GM12878 (cell line): ENCODE measurements at regions not wholly inside any gene's neighbourhood (a gene's known extent, or its start where the extent isn't known, plus 50 kb on each side); places are given as distances from the start of the nearest gene placed in this dataset.

ENCODE experiments used
- ATAC-seq: fragments of 200-7000 bp; cut with Tn5 transposase; 3 replicates; pipeline ENCODE4 v1.9.1; 2020; ENCODE audit warnings: mild to moderate bottlenecking, moderate library complexity
- BruUV-seq: library from RNA; stranded (reverse); fragments of 400-500 nt; replicated peaks from 2 replicates; lab custom pipeline; 2021; lab: Mats Ljungman, UMichigan
- CTCF ChIA-PET: fragments of 300-600 bp; sonication (Branson Sonifier 250); formaldehyde crosslinking; extraction: SDS; loops from one replicate; lab custom pipeline; 2021; ENCODE audit warnings: inconsistent platforms; lab: Yijun Ruan, JAX
- POLR2A ChIA-PET: fragments of 350-600 bp; formaldehyde crosslinking; extraction: SDS; loops from one replicate; lab custom pipeline; 2021; ENCODE audit warnings: inconsistent platforms; lab: Charles Lee
- RAD21 ChIA-PET: fragments of 300-600 bp; sonication (Branson Sonifier 250); formaldehyde crosslinking; loops from one replicate; lab custom pipeline; 2023; ENCODE audit warnings: antibody characterized with exemption; ENCODE audit not compliant: unreplicated experiment; lab: Charles Lee
- SMC1A ChIA-PET: fragments of 300-600 bp; sonication (Branson Sonifier 250); formaldehyde crosslinking; loops from one replicate; lab custom pipeline; 2023; ENCODE audit not compliant: unreplicated experiment, uncharacterized antibody; lab: Charles Lee
- DNase-seq: peaks from one replicate; pipeline ENCODE4 v3.0.0-alpha.2; 2011; ENCODE audit warnings: low read depth, low spot score
- FAIRE-seq: peaks from 3 replicates; lab custom pipeline; 2011; peaks lifted over from hg19 to GRCh38; lab: Jason Lieb, UNC
- H2AFZ ChIP-seq: 2 replicates; pipeline ENCODE4 v1.6.0; 2011; ENCODE audit warnings: low read depth, low read length, control low read depth; ENCODE audit not compliant: control insufficient read depth
- H3K27ac ChIP-seq: 2 replicates; pipeline ENCODE4 v1.5.1; 2011; ENCODE audit warnings: control low read depth; ENCODE audit not compliant: control insufficient read depth, insufficient read depth
- H3K27me3 ChIP-seq, 2 experiments: replicated peaks in 1 of 2; 2 replicates each; pipeline versions ENCODE4 v1.6.0 to v1.6.1; 2011; ENCODE audit warnings: low read length in 1 of 2; ENCODE audit not compliant: control insufficient read depth in 2 of 2, insufficient read depth in 2 of 2
- H3K36me3 ChIP-seq, 2 experiments: 2 replicates each; pipeline ENCODE4 v1.5.1; 2011; ENCODE audit warnings: low read length in 1 of 2; ENCODE audit not compliant: control insufficient read depth in 2 of 2, insufficient read depth in 2 of 2
- H3K4me1 ChIP-seq: 2 replicates; pipeline ENCODE4 v1.6.1; 2011; ENCODE audit warnings: mild to moderate bottlenecking, low read length, moderate library complexity, mixed read lengths; ENCODE audit not compliant: control insufficient read depth, insufficient read depth
- H3K4me2 ChIP-seq: 2 replicates; pipeline ENCODE4 v1.6.0; 2011; ENCODE audit warnings: control low read depth; ENCODE audit not compliant: control insufficient read depth, insufficient read depth
- H3K4me3 ChIP-seq: fragments of 200-600 bp; sonication (generic); 2 replicates; pipeline ENCODE4 v1.5.1; 2016
- H3K79me2 ChIP-seq: 2 replicates; pipeline ENCODE4 v1.6.0; 2011; ENCODE audit warnings: low read length; ENCODE audit not compliant: control insufficient read depth, insufficient read depth
- H3K9ac ChIP-seq: 2 replicates; pipeline ENCODE4 v1.8.0; 2011; ENCODE audit warnings: low read length, control low read depth, mixed read lengths; ENCODE audit not compliant: control insufficient read depth, insufficient read depth
- H3K9me3 ChIP-seq: replicated peaks from 3 replicates; pipeline ENCODE4 v1.5.1; 2011; ENCODE audit warnings: mild to moderate bottlenecking, low read length; ENCODE audit not compliant: control insufficient read depth, insufficient read depth
- H4K20me1 ChIP-seq: 2 replicates; pipeline ENCODE4 v1.6.0; 2011; ENCODE audit not compliant: control insufficient read depth, insufficient read depth
- ESRRA ChIP-seq: IDR thresholded peaks from 2 replicates; pipeline ENCODE4 v1.6.1; 2012; ENCODE audit warnings: mild to moderate bottlenecking, low read length, improper control_type of control experiment
- HDAC6 ChIP-seq: fragments of 200-600 bp; sonication (generic); IDR thresholded peaks from one replicate; pipeline ENCODE4 v1.8.0; 2017; ENCODE audit warnings: antibody characterized with exemption; ENCODE audit not compliant: unreplicated experiment
- RAD21 ChIP-seq: IDR thresholded peaks from 2 replicates; pipeline ENCODE4 v1.6.1; 2011; ENCODE audit warnings: mild to moderate bottlenecking, low read depth, low read length, moderate library complexity; ENCODE audit not compliant: insufficient read depth
- STAT1 ChIP-seq: fragments of 450-650 bp; conservative IDR thresholded peaks from 2 replicates; pipeline ENCODE4 v1.6.1; 2014; ENCODE audit warnings: antibody characterized with exemption, mild to moderate bottlenecking
- SUPT20H ChIP-seq: IDR thresholded peaks from 2 replicates; pipeline ENCODE4 v1.6.1; 2011; ENCODE audit warnings: low read depth, mild to moderate bottlenecking, low read length, moderate library complexity, borderline replicate concordance; ENCODE audit not compliant: control insufficient read depth
- WGBS: methylation state at CpG from one replicate; pipeline ENCODE4 v1.1.6; 2016; ENCODE audit warnings: low lambda C conversion rate; ENCODE audit not compliant: insufficient replicate concordance, insufficient coverage; ENCODE audit errors: missing lambda C conversion rate; 5-methylcytosine and 5-hydroxymethylcytosine counted together
- in situ Hi-C: fragments of 300-500 bp; cut with MboI; formaldehyde crosslinking; loops from 9 replicates; pipeline ENCODE4 v1.14.3; 2018; ENCODE audit warnings: mixed read lengths
- intact Hi-C: fragments of 100-400 bp; cut with micrococcal nuclease; formaldehyde crosslinking; loops from one replicate; pipeline ENCODE4 v1.14.2; 2022; ENCODE audit not compliant: unreplicated experiment
- TF ChIP-seq, protein P1 (sequence below): IDR thresholded peaks from 2 replicates; pipeline ENCODE4 v1.6.1; 2012; ENCODE audit warnings: low read depth, low read length, improper control_type of control experiment
- TF ChIP-seq, protein P2 (sequence below): fragments of 450-650 bp; IDR thresholded peaks from 2 replicates; pipeline ENCODE4 v1.6.1; 2017; ENCODE audit warnings: low read depth, mild to moderate bottlenecking, moderate library complexity

DNA sequence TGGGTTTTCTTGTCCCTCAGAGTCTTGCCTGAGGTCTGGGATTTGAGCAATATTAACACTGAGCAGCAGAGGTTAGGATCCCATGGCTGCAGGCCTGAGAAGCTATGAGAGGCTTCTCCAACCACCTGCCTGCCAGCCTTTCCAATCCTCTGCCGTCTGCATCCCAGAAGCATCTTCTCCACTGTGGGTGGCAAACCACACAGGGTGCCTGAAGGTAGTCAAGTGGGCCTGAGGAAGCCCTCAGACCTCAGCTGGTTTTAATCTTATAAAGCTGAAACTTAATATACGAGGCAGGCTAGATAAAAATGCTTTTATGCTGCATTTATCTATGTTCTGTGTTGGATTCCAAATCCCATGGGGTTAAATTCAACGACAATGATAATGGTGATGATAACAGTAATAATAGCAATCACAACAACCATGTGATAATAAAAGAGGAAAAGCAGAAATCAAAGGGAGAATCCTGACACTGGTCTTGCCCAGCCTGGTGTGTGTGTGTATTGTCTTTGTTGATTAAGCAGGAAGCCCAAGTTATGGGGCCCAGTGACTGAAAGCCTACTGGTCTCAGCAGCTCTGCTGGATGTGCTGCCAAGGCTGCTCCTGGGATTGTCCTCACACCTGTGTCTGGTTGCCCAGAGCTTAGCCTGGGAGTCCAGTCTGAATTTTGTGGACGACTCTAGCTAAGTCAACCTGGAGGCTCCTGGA is 59.7 kb upstream of the LDAH start:
- H3K79me2 ChIP-seq: no peaks in the 10 kb centered on the region
- H3K36me3 ChIP-seq: no peaks in the 10 kb centered on the region
- H3K9me3 ChIP-seq: no peaks in the 10 kb centered on the region
- FAIRE-seq (no peak), DNase-seq (no peak), ATAC-seq (no peak)
- H3K4me3 ChIP-seq: no peak overlapping the region
- ChIA-PET POLR2A (no interaction called here), RAD21 (no interaction called here), CTCF (no interaction called here), SMC1A (no interaction called here)
- no peaks in the 10 kb centered on the region for H4K20me1 ChIP-seq
- no peaks in the 10 kb centered on the region; a peak in 1 of 4 replicates for H3K27me3 ChIP-seq
- no peak overlapping the region for H3K9ac ChIP-seq
- H3K4me1 ChIP-seq: no peaks in the 10 kb centered on the region
- H3K27ac ChIP-seq: no peak overlapping the region
- TF ChIP-seq, protein P1, sequence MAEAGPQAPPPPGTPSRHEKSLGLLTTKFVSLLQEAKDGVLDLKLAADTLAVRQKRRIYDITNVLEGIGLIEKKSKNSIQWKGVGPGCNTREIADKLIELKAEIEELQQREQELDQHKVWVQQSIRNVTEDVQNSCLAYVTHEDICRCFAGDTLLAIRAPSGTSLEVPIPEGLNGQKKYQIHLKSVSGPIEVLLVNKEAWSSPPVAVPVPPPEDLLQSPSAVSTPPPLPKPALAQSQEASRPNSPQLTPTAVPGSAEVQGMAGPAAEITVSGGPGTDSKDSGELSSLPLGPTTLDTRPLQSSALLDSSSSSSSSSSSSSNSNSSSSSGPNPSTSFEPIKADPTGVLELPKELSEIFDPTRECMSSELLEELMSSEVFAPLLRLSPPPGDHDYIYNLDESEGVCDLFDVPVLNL: no peak
- TF ChIP-seq, protein P2, sequence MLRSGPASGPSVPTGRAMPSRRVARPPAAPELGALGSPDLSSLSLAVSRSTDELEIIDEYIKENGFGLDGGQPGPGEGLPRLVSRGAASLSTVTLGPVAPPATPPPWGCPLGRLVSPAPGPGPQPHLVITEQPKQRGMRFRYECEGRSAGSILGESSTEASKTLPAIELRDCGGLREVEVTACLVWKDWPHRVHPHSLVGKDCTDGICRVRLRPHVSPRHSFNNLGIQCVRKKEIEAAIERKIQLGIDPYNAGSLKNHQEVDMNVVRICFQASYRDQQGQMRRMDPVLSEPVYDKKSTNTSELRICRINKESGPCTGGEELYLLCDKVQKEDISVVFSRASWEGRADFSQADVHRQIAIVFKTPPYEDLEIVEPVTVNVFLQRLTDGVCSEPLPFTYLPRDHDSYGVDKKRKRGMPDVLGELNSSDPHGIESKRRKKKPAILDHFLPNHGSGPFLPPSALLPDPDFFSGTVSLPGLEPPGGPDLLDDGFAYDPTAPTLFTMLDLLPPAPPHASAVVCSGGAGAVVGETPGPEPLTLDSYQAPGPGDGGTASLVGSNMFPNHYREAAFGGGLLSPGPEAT: no peak
- TF ChIP-seq ESRRA (no peak), STAT1 (no peak), SUPT20H (no peak), HDAC6 (no peak), RAD21 (no peak)
- intact Hi-C loops: no loop called here
- BruUV-seq: no TSS peak
- in situ Hi-C loops: no loop called here
- H3K4me2 ChIP-seq: no peak overlapping the region
- no peak overlapping the region for H2AFZ ChIP-seq
- WGBS: 8% methylated on average over 4 of the region's 4 CpGs
